ENCODE measurements at regions not wholly inside any gene's neighbourhood (a gene's known extent, or its start where the extent isn't known, plus 50 kb on each side); places are given as distances from the start of the nearest gene placed in this dataset.

- TF ChIP-seq KDM1A (IDR thresholded peaks at IDR 0.05; ENCODE audit: low read depth) (no peak), CTCF (IDR thresholded peaks at IDR 0.05) (no peak), CEBPB (IDR thresholded peaks at IDR 0.05) (no peak), JUNB (IDR thresholded peaks at IDR 0.05) (no peak), POLR2AphosphoS2 (conservative IDR thresholded peaks at IDR 0.05; ENCODE audit: low read length) (no peak), HDAC2 (IDR thresholded peaks at IDR 0.05) (no peak), USF2 (IDR thresholded peaks at IDR 0.05) (no peak), POLR2A (IDR thresholded peaks at IDR 0.05; ENCODE audit: low read length) (no peak), MAX (IDR thresholded peaks at IDR 0.05) (no peak), GATA3 (IDR thresholded peaks at IDR 0.05; ENCODE audit: borderline replicate concordance) (no peak), CHD4 (IDR thresholded peaks at IDR 0.05; ENCODE audit: borderline replicate concordance) (no peak), RAD21 (conservative IDR thresholded peaks at IDR 0.05 in 1 of 2, IDR thresholded peaks at IDR 0.05 in 1 of 2) (no peak)
Observed at GRCh38 chr10:108421266-108421665, 1256.8 kb upstream of the SORCS1 start.
